Body of pancreas (tissue), 4 donors: ENCODE measurements at regions not wholly inside any gene's neighbourhood (a gene's known extent, or its start where the extent isn't known, plus 50 kb on each side); places are given as distances from the start of the nearest gene placed in this dataset.

Experiments
- ATAC-seq: fragments of 150-250 bp; one replicate; pipeline ENCODE4 v1.9.1; 2016
- DNase-seq, 4 donors: peaks; one replicate each; pipeline ENCODE4 v3.0.0-alpha.2; 2019
- H3K27ac ChIP-seq, 4 donors: fragments of 200-600 bp; sonication (generic); 1 replicate in 3 of 4; 2 replicates in 1 of 4; pipeline versions ENCODE4 v1.5.1 to v1.6.1; 2016 to 2019; ENCODE audit warnings: mild to moderate bottlenecking in 1 of 4, mixed read lengths in 1 of 4, moderate library complexity in 1 of 4
- H3K27me3 ChIP-seq, 2 donors: fragments of 200-600 bp; sonication (generic); one replicate each; pipeline ENCODE4 v1.6.0; 2016; ENCODE audit warnings: mild to moderate bottlenecking in 1 of 2
- H3K36me3 ChIP-seq, 2 donors: fragments of 200-600 bp; sonication (generic); replicated peaks in 1 of 2; 2 replicates each; pipeline ENCODE4 v1.5.1; 2016; ENCODE audit warnings: low read depth in 2 of 2; ENCODE audit not compliant: insufficient read depth in 1 of 2
- H3K4me1 ChIP-seq: fragments of 200-600 bp; sonication (generic); one replicate; pipeline ENCODE4 v1.6.0; 2016
- H3K4me3 ChIP-seq, 2 donors: fragments of 200-600 bp; sonication (generic); 1 replicate in 1 of 2; 2 replicates in 1 of 2; pipeline ENCODE4 v1.5.1; 2016 to 2019
- H3K9me3 ChIP-seq, 3 donors: fragments of 200-600 bp; sonication (generic); 1 replicate in 2 of 3; 2 replicates in 1 of 3; pipeline ENCODE4 v1.5.1; 2016
- POLR2A ChIP-seq, 3 donors: fragments of 450-650 bp; IDR thresholded peaks; one replicate each; pipeline ENCODE4 v1.6.1; 2016; ENCODE audit warnings: antibody characterized with exemption in 3 of 3, mild to moderate bottlenecking in 2 of 3
- WGBS, 2 donors: methylation state at CpG; one replicate each; pipeline ENCODE4 v1.1.5; 2017; 5-methylcytosine and 5-hydroxymethylcytosine counted together
- intact Hi-C: fragments of 100-400 bp; cut with DNase I; formaldehyde crosslinking; loops from one replicate; pipeline ENCODE4 v1.15.1; 2023
- TF ChIP-seq, protein P1 (sequence below), 7 experiments: fragments of 450-650 bp in 4 of 7; fragments of 200-600 bp in 3 of 7; sonication (generic) in 3 of 7; IDR thresholded peaks; one replicate each; pipeline ENCODE4 v1.5.1; 2016 to 2019; ENCODE audit warnings: antibody characterized with exemption in 7 of 7

DNA sequence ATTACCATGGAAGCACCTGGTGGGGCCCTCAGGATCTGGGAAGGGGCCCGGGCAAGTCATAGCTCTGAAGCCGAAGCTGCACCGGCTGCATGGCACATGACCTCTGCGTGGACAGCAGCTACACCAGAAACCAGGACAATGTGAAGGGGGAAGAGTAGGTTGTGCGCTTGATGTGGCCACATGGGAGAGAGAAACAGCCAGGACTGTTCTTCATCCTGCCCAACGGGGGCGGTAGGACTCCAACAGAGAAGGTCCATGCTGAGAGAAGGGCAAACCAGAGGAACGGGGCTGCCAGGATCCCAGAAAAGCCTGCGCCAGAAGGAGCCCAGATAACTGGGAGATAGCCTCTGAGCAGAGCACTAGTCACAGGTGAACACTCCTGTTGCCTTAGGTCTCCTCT is 54.9 kb upstream of the PRR20G start:
- TF ChIP-seq, protein P1, sequence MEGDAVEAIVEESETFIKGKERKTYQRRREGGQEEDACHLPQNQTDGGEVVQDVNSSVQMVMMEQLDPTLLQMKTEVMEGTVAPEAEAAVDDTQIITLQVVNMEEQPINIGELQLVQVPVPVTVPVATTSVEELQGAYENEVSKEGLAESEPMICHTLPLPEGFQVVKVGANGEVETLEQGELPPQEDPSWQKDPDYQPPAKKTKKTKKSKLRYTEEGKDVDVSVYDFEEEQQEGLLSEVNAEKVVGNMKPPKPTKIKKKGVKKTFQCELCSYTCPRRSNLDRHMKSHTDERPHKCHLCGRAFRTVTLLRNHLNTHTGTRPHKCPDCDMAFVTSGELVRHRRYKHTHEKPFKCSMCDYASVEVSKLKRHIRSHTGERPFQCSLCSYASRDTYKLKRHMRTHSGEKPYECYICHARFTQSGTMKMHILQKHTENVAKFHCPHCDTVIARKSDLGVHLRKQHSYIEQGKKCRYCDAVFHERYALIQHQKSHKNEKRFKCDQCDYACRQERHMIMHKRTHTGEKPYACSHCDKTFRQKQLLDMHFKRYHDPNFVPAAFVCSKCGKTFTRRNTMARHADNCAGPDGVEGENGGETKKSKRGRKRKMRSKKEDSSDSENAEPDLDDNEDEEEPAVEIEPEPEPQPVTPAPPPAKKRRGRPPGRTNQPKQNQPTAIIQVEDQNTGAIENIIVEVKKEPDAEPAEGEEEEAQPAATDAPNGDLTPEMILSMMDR (IDR thresholded peaks at IDR 0.05): no peak
- no peak for TF ChIP-seq POLR2A (IDR thresholded peaks at IDR 0.05)
- Histone ChIP-seq H3K27me3 (no peaks in the 10 kb centered on the region), H3K4me3 (no peak overlapping the region), H3K9me3 (no peaks in the 10 kb centered on the region), H3K27ac (no peak overlapping the region), H3K36me3 (no peaks in the 10 kb centered on the region), H3K4me1 (peaks cover 8% of the 10 kb centered on the region)
- intact Hi-C loops: no loop called here
- WGBS, 2 donors: 48 to 73% methylated on average over 8 to 9 of the region's 9 CpGs
- ATAC-seq: no peak
- no peak for DNase-seq

DNA sequence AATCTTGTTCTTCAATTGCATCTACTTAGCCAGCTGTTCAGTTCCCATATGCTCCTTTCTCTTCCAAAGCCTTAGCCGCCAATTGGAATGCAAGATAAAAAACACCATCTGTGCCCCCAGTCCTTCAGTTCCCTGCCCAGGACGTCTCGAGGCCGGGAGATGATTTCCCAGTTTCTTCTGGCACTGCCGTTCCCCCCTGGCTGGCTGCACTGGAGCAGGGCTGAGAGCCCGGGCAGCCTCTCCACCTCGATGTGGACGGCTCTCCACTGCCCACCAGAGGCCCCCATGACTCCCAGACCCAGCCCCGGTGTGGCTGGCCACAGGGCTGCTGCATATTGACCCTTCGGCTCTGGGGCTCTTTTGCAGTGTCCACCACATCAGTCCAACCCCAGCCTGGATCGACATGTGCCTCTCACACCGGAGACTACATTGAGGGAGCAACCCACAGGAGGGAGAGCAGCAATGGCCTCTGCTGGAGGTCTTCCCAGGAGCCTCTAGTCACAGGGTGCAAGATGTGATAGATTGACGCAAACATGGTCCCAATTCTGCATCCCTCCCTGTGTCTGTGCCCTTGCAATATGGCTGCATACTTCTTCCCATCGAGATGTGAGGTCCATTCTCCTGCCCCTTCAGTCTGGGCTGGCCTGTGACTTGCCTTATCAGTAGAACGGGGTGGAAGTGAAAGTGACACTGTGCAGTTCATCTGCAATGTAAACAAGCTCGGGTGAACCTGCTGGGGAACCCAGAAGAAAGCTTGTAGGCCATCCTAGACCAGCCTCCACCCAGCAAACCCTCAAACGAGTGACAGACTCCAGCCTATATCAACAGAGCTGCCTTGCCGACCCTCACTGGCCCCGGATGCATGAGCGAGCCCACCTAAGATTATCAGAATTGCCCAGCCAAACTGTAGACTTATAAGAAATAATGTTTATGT is 52.3 kb upstream of the PRR20G start:
- DNase-seq (no peak), ATAC-seq (no peak)
- Histone ChIP-seq H3K27me3 (no peaks in the 10 kb centered on the region), H3K9me3 (no peaks in the 10 kb centered on the region), H3K4me1 (peaks cover 8% of the 10 kb centered on the region), H3K36me3 (no peaks in the 10 kb centered on the region), H3K4me3 (no peak overlapping the region), H3K27ac (no peak overlapping the region)
- no peak for TF ChIP-seq POLR2A (IDR thresholded peaks at IDR 0.05)
- TF ChIP-seq, protein P1 (IDR thresholded peaks at IDR 0.05): no peak
- intact Hi-C loops: no loop called here
- WGBS, 2 donors: 31 to 43% methylated on average over 13 to 20 of the region's 20 CpGs

DNA sequence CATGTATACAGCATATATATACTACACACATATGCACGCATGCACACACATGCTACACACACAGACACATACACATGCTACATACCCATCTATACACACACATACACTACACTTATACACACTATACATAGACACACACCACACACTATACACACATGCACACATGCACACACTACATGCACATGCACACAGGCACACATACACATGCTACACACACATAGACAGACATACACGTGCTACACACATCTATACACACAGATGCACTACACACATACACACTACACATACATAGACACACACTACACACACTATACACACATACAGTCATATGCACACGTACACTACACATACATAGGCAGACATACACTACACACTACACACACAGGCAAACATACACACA is 51.2 kb upstream of the PRR20G start:
- H3K27me3 ChIP-seq: no peaks in the 10 kb centered on the region
- intact Hi-C loops: no loop called here
- DNase-seq (no peak), ATAC-seq (no peak)
- no peaks in the 10 kb centered on the region for H3K36me3 ChIP-seq
- no peak overlapping the region for H3K27ac ChIP-seq
- TF ChIP-seq POLR2A (IDR thresholded peaks at IDR 0.05): no peak
- TF ChIP-seq, protein P1 (IDR thresholded peaks at IDR 0.05): no peak
- H3K4me1 ChIP-seq: peaks cover 8% of the 10 kb centered on the region
- no peaks in the 10 kb centered on the region for H3K9me3 ChIP-seq
- H3K4me3 ChIP-seq: no peak overlapping the region
- 59 to 78% methylated on average over 3 of the region's 3 CpGs for WGBS, 2 donors

DNA sequence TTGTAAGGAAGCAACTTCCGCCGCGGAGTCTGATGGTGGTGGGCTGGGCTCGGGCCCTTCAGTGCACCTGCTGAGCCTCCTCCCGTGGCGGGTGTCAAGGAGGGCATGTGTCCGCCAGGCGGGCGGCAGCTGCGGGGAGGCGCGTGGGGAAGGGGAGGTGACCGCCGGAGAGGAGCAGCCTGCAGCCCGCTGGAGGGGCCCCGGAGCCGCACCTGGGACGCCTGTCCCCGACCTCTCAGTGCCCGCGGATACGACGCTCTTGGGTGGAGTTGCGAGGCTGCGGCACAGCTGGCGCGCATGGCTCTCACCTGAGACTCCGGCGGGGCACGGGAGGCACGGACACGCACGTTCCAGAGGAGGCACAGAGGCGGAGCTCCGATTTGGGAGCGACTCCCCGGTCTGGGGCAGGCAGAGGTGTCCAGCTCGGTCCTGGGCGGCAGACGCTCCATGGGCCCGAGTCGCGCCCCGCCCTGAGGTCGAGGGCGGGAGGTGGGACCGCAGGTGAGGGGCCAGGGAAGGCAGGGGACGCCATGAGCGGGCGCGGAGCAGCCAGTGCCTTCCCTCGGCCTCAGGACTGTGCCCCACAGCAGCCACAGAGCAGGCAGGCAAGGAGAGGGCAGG is 50.2 kb upstream of the PRR20G start:
- ATAC-seq: no peak
- H3K36me3 ChIP-seq: no peaks in the 10 kb centered on the region
- H3K4me3 ChIP-seq: no peak overlapping the region
- no peak for TF ChIP-seq POLR2A (IDR thresholded peaks at IDR 0.05)
- TF ChIP-seq, protein P1 (IDR thresholded peaks at IDR 0.05): no peak
- no peak overlapping the region for H3K27ac ChIP-seq
- intact Hi-C loops: no loop called here
- 38 to 57% methylated on average over 26 to 46 of the region's 52 CpGs for WGBS, 2 donors
- DNase-seq: no peak
- H3K27me3 ChIP-seq: no peaks in the 10 kb centered on the region
- H3K4me1 ChIP-seq: peaks cover 8% of the 10 kb centered on the region
- no peaks in the 10 kb centered on the region for H3K9me3 ChIP-seq
